HepG2 (cell line): ENCODE measurements at regions not wholly inside any gene's neighbourhood (a gene's known extent, or its start where the extent isn't known, plus 50 kb on each side); places are given as distances from the start of the nearest gene placed in this dataset.

Source experiments
- ATAC-seq: fragments of 200-7000 bp; cut with Tn5 transposase; 3 replicates; pipeline ENCODE4 v1.9.1; 2020; ENCODE audit warnings: mild to moderate bottlenecking, moderate library complexity
- BruUV-seq: library from RNA; stranded (reverse); fragments of 400-500 nt; replicated peaks from 2 replicates; lab custom pipeline; 2021; lab: Mats Ljungman, UMichigan
- CTCF ChIA-PET: fragments of 300-600 bp; formaldehyde crosslinking; extraction: SDS; loops from one replicate; lab custom pipeline; 2021; ENCODE audit warnings: low total read pairs, inconsistent platforms, low intra/inter-chr PET ratio; lab: Yijun Ruan, JAX
- POLR2A ChIA-PET: fragments of 350-600 bp; sonication (Branson Sonifier 250); formaldehyde crosslinking; loops from one replicate; lab custom pipeline; 2020; ENCODE audit warnings: antibody characterized with exemption, inconsistent platforms; lab: Yijun Ruan, JAX
- DNase-seq: peaks from one replicate; pipeline ENCODE4 v3.0.0-alpha.2; 2015; ENCODE audit warnings: low spot score
- FAIRE-seq: peaks from 3 replicates; lab custom pipeline; 2011; peaks lifted over from hg19 to GRCh38; lab: Jason Lieb, UNC
- H2AFZ ChIP-seq: one replicate; pipeline ENCODE4 v1.6.1; 2011; ENCODE audit warnings: low read length, inconsistent platforms
- H3K27ac ChIP-seq: fragments of 300-600 bp; 3 replicates; pipeline ENCODE4 v1.8.0; 2011; ENCODE audit warnings: mixed run types, mild to moderate bottlenecking, mixed read lengths, low read length, inconsistent platforms; ENCODE audit not compliant: insufficient read depth; ENCODE audit errors: extremely low read length
- H3K27me3 ChIP-seq, 2 experiments: fragments of 200-600 bp in 1 of 2; 2 replicates in 1 of 2; 3 replicates in 1 of 2; pipeline versions ENCODE4 v1.6.0 to v1.8.0; 2011; ENCODE audit warnings: low read length in 2 of 2, mild to moderate bottlenecking in 2 of 2, moderate library complexity in 2 of 2, inconsistent platforms in 1 of 2; ENCODE audit not compliant: insufficient read depth in 2 of 2, control insufficient read depth in 1 of 2
- H3K36me3 ChIP-seq, 2 experiments: fragments of 200-600 bp in 1 of 2; replicated peaks in 1 of 2; 2 replicates in 1 of 2; 3 replicates in 1 of 2; pipeline versions ENCODE4 v1.5.1 to v1.8.0; 2011; ENCODE audit warnings: low read length in 2 of 2, inconsistent platforms in 1 of 2; ENCODE audit not compliant: insufficient read depth in 2 of 2, control insufficient read depth in 1 of 2
- H3K4me1 ChIP-seq: 2 replicates; pipeline ENCODE4 v1.5.1; 2012; ENCODE audit warnings: low read length, inconsistent platforms; ENCODE audit not compliant: insufficient read depth
- H3K4me2 ChIP-seq: 2 replicates; pipeline ENCODE4 v1.6.0; 2011; ENCODE audit warnings: low read depth, low read length, inconsistent platforms
- H3K4me3 ChIP-seq, 3 experiments: fragments of 200-600 bp in 1 of 3; sonication (generic), shearing (Covaris generic) in 1 of 3; replicated peaks in 1 of 3; 2 replicates each; pipeline ENCODE4 v1.5.1; 2011 to 2016; ENCODE audit warnings: low read length in 3 of 3, inconsistent platforms in 2 of 3, low read depth in 2 of 3, mild to moderate bottlenecking in 2 of 3, control low read depth in 1 of 3, mixed read lengths in 1 of 3; ENCODE audit not compliant: insufficient read depth in 1 of 3
- H3K79me2 ChIP-seq: one replicate; pipeline ENCODE4 v1.6.1; 2011; ENCODE audit warnings: low read length, inconsistent platforms; ENCODE audit not compliant: insufficient read depth
- H3K9ac ChIP-seq: 2 replicates; pipeline ENCODE4 v1.6.0; 2011; ENCODE audit warnings: mild to moderate bottlenecking, low read depth, low read length, inconsistent platforms; ENCODE audit not compliant: insufficient read depth
- H3K9me3 ChIP-seq: 2 replicates; pipeline ENCODE4 v1.5.1; 2012; ENCODE audit warnings: mild to moderate bottlenecking, low read length
- H4K20me1 ChIP-seq: 2 replicates; pipeline ENCODE4 v1.6.0; 2011; ENCODE audit warnings: inconsistent platforms, mild to moderate bottlenecking, low read length, moderate library complexity; ENCODE audit not compliant: insufficient read depth
- ARID4A ChIP-seq: sonication (generic); formaldehyde crosslinking; IDR thresholded peaks from 2 replicates; pipeline ENCODE4 v1.5.0; 2020; ENCODE audit warnings: mild to moderate bottlenecking, missing genetic modification reagents, borderline replicate concordance
- GTF2F1 ChIP-seq: fragments of 150-350 bp; IDR thresholded peaks from 2 replicates; pipeline ENCODE4 v1.6.1; 2014; ENCODE audit warnings: low read length
- MTERF4 ChIP-seq: sonication (generic); formaldehyde crosslinking; IDR thresholded peaks from 2 replicates; pipeline ENCODE4 v1.8.0; 2023; ENCODE audit warnings: mild to moderate bottlenecking, missing genetic modification reagents
- NRL ChIP-seq: sonication (generic); formaldehyde crosslinking; IDR thresholded peaks from 2 replicates; pipeline ENCODE4 v1.5.0; 2020; ENCODE audit warnings: missing genetic modification reagents, mild to moderate bottlenecking, moderate library complexity, borderline replicate concordance
- TAF1 ChIP-seq: sonication (generic); formaldehyde crosslinking; IDR thresholded peaks from 2 replicates; pipeline ENCODE4 v1.4.0; 2020; ENCODE audit warnings: missing genetic modification reagents
- ZFP41 ChIP-seq: sonication (generic); formaldehyde crosslinking; IDR thresholded peaks from 2 replicates; pipeline ENCODE4 v1.4.0; 2020; ENCODE audit warnings: mild to moderate bottlenecking, missing genetic modification reagents, borderline replicate concordance
- ZNF160 ChIP-seq: sonication (generic); formaldehyde crosslinking; IDR thresholded peaks from 2 replicates; pipeline ENCODE4 v1.8.0; 2022; ENCODE audit warnings: mild to moderate bottlenecking, inconsistent platforms, missing genetic modification reagents
- ZNF44 ChIP-seq: sonication (generic); formaldehyde crosslinking; IDR thresholded peaks from 2 replicates; pipeline ENCODE4 v1.5.1; 2020; ENCODE audit warnings: mild to moderate bottlenecking, missing genetic modification reagents
- ZNF446 ChIP-seq: sonication (generic); formaldehyde crosslinking; IDR thresholded peaks from 2 replicates; pipeline ENCODE4 v1.5.0; 2020; ENCODE audit warnings: mild to moderate bottlenecking, missing genetic modification reagents
- ZNF7 ChIP-seq: IDR thresholded peaks from 2 replicates; pipeline ENCODE4 v1.6.1; 2016; ENCODE audit warnings: missing biosample characterization, missing genetic modification reagents
- ZNF766 ChIP-seq: sonication (generic); formaldehyde crosslinking; IDR thresholded peaks from 2 replicates; pipeline ENCODE4 v1.5.0; 2020; ENCODE audit warnings: missing genetic modification reagents, borderline replicate concordance
- WGBS: methylation state at CpG from one replicate; pipeline ENCODE4 v1.1.6; 2017; ENCODE audit warnings: low lambda C conversion rate; 5-methylcytosine and 5-hydroxymethylcytosine counted together
- in situ Hi-C: cut with HindIII; loops from 2 replicates; pipeline ENCODE4 v1.10.0; 2017; ENCODE audit warnings: low pct_unique_long_range_greater_than_20kb; ENCODE audit not compliant: extremely low pct_ligation_motif_present
- intact Hi-C: fragments of 100-400 bp; cut with micrococcal nuclease; formaldehyde crosslinking; loops from one replicate; pipeline ENCODE4 v1.10.0; 2022; ENCODE audit not compliant: unreplicated experiment
- TF ChIP-seq, protein P1 (sequence below): sonication (generic); formaldehyde crosslinking; IDR thresholded peaks from 2 replicates; pipeline ENCODE4 v1.4.0; 2020; ENCODE audit warnings: missing genetic modification reagents, borderline replicate concordance

- no peak overlapping the region for H2AFZ ChIP-seq
- H3K36me3 ChIP-seq: no peaks in the 10 kb centered on the region
- H3K4me1 ChIP-seq: no peaks in the 10 kb centered on the region
- H3K9ac ChIP-seq: no peak overlapping the region
- peaks cover 11% of the 10 kb centered on the region; the same call in 1 of the 2 replicates for H3K9me3 ChIP-seq
- 3% methylated on average over 6 of the region's 23 CpGs for WGBS
- DNase-seq (no peak), FAIRE-seq (no peak), ATAC-seq (no peak)
- no TSS peak for BruUV-seq
- in situ Hi-C loops (no loop called here), intact Hi-C loops (no loop called here)
- H3K4me3 ChIP-seq: no peak overlapping the region
- H3K4me2 ChIP-seq: no peak overlapping the region
- no peaks in the 10 kb centered on the region for H3K79me2 ChIP-seq
- peaks cover 5 to 24% of the 10 kb centered on the region in 2 experiments; a peak in 4 of 5 replicates for H3K27me3 ChIP-seq
- POLR2A ChIA-PET: no interaction called here
- no peaks in the 10 kb centered on the region for H4K20me1 ChIP-seq
- H3K27ac ChIP-seq: no peak overlapping the region
- CTCF ChIA-PET: no interaction called here
- TF ChIP-seq ARID4A (CRISPR knock-in tag) (no peak), ZNF446 (CRISPR knock-in tag) (no peak), ZNF7 (CRISPR knock-in tag) (no peak), NRL (CRISPR knock-in tag) (no peak), ZNF44 (no peak), ZNF766 (CRISPR knock-in tag) (no peak), ZNF160 (CRISPR knock-in tag) (no peak), GTF2F1 (no peak), MTERF4 (no peak), ZFP41 (CRISPR knock-in tag) (no peak), TAF1 (CRISPR knock-in tag) (no peak)
- TF ChIP-seq, protein P1, sequence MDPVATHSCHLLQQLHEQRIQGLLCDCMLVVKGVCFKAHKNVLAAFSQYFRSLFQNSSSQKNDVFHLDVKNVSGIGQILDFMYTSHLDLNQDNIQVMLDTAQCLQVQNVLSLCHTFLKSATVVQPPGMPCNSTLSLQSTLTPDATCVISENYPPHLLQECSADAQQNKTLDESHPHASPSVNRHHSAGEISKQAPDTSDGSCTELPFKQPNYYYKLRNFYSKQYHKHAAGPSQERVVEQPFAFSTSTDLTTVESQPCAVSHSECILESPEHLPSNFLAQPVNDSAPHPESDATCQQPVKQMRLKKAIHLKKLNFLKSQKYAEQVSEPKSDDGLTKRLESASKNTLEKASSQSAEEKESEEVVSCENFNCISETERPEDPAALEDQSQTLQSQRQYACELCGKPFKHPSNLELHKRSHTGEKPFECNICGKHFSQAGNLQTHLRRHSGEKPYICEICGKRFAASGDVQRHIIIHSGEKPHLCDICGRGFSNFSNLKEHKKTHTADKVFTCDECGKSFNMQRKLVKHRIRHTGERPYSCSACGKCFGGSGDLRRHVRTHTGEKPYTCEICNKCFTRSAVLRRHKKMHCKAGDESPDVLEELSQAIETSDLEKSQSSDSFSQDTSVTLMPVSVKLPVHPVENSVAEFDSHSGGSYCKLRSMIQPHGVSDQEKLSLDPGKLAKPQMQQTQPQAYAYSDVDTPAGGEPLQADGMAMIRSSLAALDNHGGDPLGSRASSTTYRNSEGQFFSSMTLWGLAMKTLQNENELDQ (CRISPR knock-in tag): no peak
Observed at GRCh38 chr9:134989206-134990065, 71.7 kb upstream of the FCN1 start.
